Brain microvascular endothelial cell (primary cell): ENCODE measurements at regions not wholly inside any gene's neighbourhood (a gene's known extent, or its start where the extent isn't known, plus 50 kb on each side); places are given as distances from the start of the nearest gene placed in this dataset.

ENCODE experiments used
- DNase-seq: peaks from one replicate; pipeline ENCODE4 v3.0.0-alpha.2; 2020
- H3K27ac ChIP-seq: fragments of 250-450 bp; sonication (Bioruptor Pico); 2 replicates; pipeline ENCODE4 v1.5.1; 2020; ENCODE audit warnings: mild to moderate bottlenecking, moderate library complexity
- H3K27me3 ChIP-seq: fragments of 250-450 bp; sonication (Bioruptor Pico); replicated peaks from 2 replicates; pipeline ENCODE4 v1.5.1; 2020; ENCODE audit warnings: mild to moderate bottlenecking
- H3K36me3 ChIP-seq: fragments of 250-450 bp; sonication (Bioruptor Pico); replicated peaks from 2 replicates; pipeline ENCODE4 v1.5.1; 2020; ENCODE audit warnings: mild to moderate bottlenecking
- H3K4me3 ChIP-seq: 2 replicates; pipeline ENCODE4 v1.5.1; 2011; ENCODE audit warnings: low read depth, mild to moderate bottlenecking, control low read depth, low read length, moderate library complexity
- in situ Hi-C: cut with HindIII; loops from 2 replicates; pipeline ENCODE4 v1.10.0; 2017; ENCODE audit warnings: low sequenced_read_pairs, low pct_ligation_motif_present
- TF ChIP-seq, protein P1 (sequence below): IDR thresholded peaks from 2 replicates; pipeline ENCODE4 v1.5.1; 2011; ENCODE audit warnings: low read depth, mild to moderate bottlenecking, moderate library complexity, low read length, control low read depth, inconsistent platforms; ENCODE audit errors: missing control alignments

DNA sequence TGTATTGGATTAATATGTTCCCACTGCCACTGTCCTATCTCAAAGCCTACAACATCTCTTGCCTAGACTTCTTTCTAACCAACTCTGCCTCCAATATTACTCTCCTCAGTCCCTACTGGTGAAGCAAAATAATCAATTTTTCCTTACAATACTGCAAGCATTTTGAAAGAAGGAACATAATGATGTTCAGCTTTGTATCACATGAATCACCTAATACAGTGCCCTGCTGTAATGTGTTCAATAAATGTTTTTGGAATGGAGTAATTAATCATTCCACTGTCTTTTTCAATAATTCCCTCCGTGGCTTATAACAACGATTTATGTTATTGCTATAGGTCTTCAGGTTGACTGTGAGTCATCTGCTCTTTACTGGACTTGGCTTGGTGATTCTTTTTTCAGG lies 356.4 kb downstream of the TDRD15 start:
- in situ Hi-C loops: no loop called here
- TF ChIP-seq, protein P1, sequence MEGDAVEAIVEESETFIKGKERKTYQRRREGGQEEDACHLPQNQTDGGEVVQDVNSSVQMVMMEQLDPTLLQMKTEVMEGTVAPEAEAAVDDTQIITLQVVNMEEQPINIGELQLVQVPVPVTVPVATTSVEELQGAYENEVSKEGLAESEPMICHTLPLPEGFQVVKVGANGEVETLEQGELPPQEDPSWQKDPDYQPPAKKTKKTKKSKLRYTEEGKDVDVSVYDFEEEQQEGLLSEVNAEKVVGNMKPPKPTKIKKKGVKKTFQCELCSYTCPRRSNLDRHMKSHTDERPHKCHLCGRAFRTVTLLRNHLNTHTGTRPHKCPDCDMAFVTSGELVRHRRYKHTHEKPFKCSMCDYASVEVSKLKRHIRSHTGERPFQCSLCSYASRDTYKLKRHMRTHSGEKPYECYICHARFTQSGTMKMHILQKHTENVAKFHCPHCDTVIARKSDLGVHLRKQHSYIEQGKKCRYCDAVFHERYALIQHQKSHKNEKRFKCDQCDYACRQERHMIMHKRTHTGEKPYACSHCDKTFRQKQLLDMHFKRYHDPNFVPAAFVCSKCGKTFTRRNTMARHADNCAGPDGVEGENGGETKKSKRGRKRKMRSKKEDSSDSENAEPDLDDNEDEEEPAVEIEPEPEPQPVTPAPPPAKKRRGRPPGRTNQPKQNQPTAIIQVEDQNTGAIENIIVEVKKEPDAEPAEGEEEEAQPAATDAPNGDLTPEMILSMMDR: no peak
- no peak overlapping the region for H3K27ac ChIP-seq
- H3K27me3 ChIP-seq: no peaks in the 10 kb centered on the region
- DNase-seq: no peak
- no peaks in the 10 kb centered on the region for H3K36me3 ChIP-seq
- no peak overlapping the region for H3K4me3 ChIP-seq

DNA sequence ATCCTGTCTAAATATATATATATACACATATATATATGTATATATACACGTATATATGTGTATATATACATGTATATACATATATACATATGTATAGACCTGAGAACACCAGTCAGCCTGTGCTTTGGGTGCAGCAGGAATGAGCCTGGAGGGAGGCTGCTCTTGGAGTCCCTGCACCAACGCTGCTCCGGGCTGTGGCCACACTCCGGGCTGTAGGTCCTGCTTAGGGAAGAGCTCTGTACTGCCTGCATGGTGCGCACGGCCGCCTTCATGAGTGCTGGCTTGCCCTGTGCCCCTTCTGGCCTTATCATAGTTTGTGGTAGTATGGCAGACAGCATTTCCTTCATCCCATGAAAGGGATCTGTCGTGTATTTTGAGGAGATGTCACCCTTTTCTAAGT lies 360.9 kb downstream of the TDRD15 start:
- DNase-seq: no peak
- TF ChIP-seq, protein P1: no peak
- Histone ChIP-seq H3K4me3 (no peak overlapping the region), H3K36me3 (no peaks in the 10 kb centered on the region), H3K27ac (no peak overlapping the region), H3K27me3 (no peaks in the 10 kb centered on the region)
- in situ Hi-C loops: no loop called here

DNA sequence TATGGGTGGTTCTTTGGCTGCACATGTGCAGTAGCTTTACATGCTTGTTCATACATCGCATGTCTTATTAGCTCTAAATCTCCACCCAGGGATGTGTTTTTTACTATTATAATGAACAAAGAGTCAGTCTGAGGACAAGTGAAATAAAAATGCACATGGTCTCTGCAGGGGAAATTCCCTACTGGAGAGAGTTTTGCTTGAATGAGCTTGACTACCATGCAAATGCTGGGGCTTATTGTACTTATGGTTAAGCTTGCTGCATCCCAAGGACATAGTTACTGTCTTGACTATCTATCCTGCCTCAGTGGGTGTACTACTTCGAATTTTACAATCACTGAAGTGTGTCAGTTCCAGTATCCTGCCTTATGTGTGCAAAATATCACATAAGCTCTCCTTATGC lies 362.7 kb downstream of the TDRD15 start:
- Histone ChIP-seq H3K27ac (no peak overlapping the region), H3K4me3 (no peak overlapping the region), H3K36me3 (no peaks in the 10 kb centered on the region), H3K27me3 (no peaks in the 10 kb centered on the region)
- no peak for DNase-seq
- in situ Hi-C loops: no loop called here
- TF ChIP-seq, protein P1: no peak

DNA sequence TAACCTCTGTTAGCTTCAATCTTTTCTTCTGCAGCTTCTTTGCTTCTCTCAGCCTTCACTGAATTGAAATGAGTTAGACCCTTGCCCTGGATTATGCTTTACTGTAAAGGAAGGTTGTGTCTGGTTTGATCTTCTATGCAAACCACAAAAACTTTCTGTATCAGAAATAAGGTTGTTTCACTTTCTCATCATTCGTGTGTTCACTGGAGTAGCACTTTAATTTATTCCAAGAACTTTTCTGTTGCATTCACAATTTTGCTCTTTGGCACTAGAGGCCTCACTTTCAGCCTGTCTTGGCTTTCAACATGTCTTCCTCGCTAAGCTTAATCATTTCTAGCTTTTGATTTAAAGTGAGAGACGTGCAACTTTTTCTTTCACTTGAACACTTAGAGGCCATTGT lies 365.3 kb downstream of the TDRD15 start:
- H3K4me3 ChIP-seq: no peak overlapping the region
- DNase-seq: no peak
- H3K27me3 ChIP-seq: no peaks in the 10 kb centered on the region
- no peaks in the 10 kb centered on the region for H3K36me3 ChIP-seq
- TF ChIP-seq, protein P1: no peak
- in situ Hi-C loops: no loop called here
- H3K27ac ChIP-seq: no peak overlapping the region

DNA sequence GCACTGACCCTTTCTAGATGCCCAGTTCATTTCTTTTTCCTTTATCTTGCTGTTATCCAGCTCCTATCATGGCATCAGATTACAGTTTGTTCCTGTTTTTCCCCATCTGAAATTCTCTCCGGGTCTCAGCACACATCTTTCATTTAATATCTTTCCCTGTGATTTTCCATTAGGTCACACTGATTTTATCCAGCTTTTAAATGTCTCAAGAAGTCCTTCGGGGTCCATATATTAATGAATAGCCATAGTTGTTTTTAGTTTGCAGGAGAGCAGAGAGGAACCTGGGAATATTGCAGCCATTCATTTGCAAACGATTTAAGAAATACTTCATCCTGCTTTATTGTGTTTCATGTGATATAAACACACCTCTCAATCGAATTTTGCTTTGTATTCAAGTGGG lies 374.2 kb downstream of the TDRD15 start:
- TF ChIP-seq, protein P1: no peak
- DNase-seq: no peak
- no peak overlapping the region for H3K4me3 ChIP-seq
- no peak overlapping the region for H3K27ac ChIP-seq
- no peaks in the 10 kb centered on the region for H3K36me3 ChIP-seq
- no peaks in the 10 kb centered on the region for H3K27me3 ChIP-seq
- in situ Hi-C loops: no loop called here

DNA sequence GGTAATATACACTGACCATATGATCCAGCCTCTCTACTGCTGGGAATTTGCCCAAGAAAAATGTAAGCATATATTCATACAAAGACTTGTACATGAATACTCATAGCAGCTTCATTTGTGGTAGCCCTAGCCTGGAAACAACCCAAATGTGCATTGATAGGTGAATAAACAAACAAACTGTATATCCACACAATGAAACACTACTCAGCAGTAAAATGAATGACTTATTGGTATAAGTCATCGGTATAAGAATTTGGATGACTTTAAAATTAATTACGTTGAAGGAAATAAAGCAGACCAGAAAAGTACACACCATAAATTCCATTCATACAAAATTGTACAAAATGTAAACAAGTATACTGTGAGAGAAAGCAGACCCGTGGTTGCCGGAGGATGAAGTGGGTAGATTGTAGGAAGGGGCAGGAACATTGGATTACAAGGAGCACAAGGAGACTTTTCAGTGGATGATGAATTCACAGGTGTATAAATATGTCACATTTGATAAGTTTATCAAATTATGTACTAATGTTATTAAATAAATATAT lies 376.7 kb downstream of the TDRD15 start:
- DNase-seq: no peak
- in situ Hi-C loops: no loop called here
- Histone ChIP-seq H3K27ac (no peak overlapping the region), H3K27me3 (no peaks in the 10 kb centered on the region), H3K4me3 (no peak overlapping the region), H3K36me3 (no peaks in the 10 kb centered on the region)
- TF ChIP-seq, protein P1: no peak
